HG02759 (cell line): ENCODE measurements at regions not wholly inside any gene's neighbourhood (a gene's known extent, or its start where the extent isn't known, plus 50 kb on each side); places are given as distances from the start of the nearest gene placed in this dataset.
"Not testable (repeated sequence)": the region's sequence is repeated elsewhere in the genome, so short reads cannot be mapped to it uniquely, and the experiment has no call there.

Experiments
- ATAC-seq: cut with Tn5 transposase; IDR thresholded peaks from one replicate; pipeline ENCODE4 v1.9.1; 2021; ENCODE audit warnings: mild to moderate bottlenecking, moderate library complexity; ENCODE audit not compliant: unreplicated experiment

- no peak for ATAC-seq
Measured at GRCh38 chr1:177432897-177433296, 262.1 kb downstream of the BRINP2 start.

- ATAC-seq: no peak
Measured at GRCh38 chr1:177431123-177431522, 260.4 kb downstream of the BRINP2 start.

- ATAC-seq: no peak
Measured at GRCh38 chr1:177429234-177429633, 258.5 kb downstream of the BRINP2 start.

GRCh38 chr1:177427811-177428210 is 257.1 kb downstream of the BRINP2 start:
- no peak for ATAC-seq

- no peak for ATAC-seq
Measured at GRCh38 chr1:177426497-177426896, 255.7 kb downstream of the BRINP2 start.

- ATAC-seq: no peak
Measured at GRCh38 chr1:177425199-177425598, 254.4 kb downstream of the BRINP2 start.

GRCh38 chr1:177424744-177425143 is 254.0 kb downstream of the BRINP2 start:
- no peak for ATAC-seq

- no peak for ATAC-seq
Measured at GRCh38 chr1:177423090-177423489, 252.3 kb downstream of the BRINP2 start.

GRCh38 chr1:177413982-177414596 is 243.3 kb downstream of the BRINP2 start:
- ATAC-seq: no peak

GRCh38 chr1:177411381-177411780 is 240.6 kb downstream of the BRINP2 start:
- ATAC-seq: no peak

GRCh38 chr1:177410179-177410766 is 239.5 kb downstream of the BRINP2 start:
- ATAC-seq: no peak

GRCh38 chr1:177406323-177406722 is 235.6 kb downstream of the BRINP2 start:
- ATAC-seq: not testable (repeated sequence)

GRCh38 chr1:177392336-177392735 is 221.6 kb downstream of the BRINP2 start:
- no peak for ATAC-seq

GRCh38 chr1:177385760-177386698 is 215.3 kb downstream of the BRINP2 start:
- ATAC-seq: no peak

GRCh38 chr1:177384461-177384860 is 213.7 kb downstream of the BRINP2 start:
- ATAC-seq: no peak

GRCh38 chr1:177383715-177384114 is 213.0 kb downstream of the BRINP2 start:
- ATAC-seq: no peak

GRCh38 chr1:177377866-177378265 is 207.1 kb downstream of the BRINP2 start:
- no peak for ATAC-seq

- no peak for ATAC-seq
Measured at GRCh38 chr1:177368255-177368654, 197.5 kb downstream of the BRINP2 start.

- ATAC-seq: no peak
Measured at GRCh38 chr1:177366091-177366490, 195.3 kb downstream of the BRINP2 start.

- ATAC-seq: no peak
Measured at GRCh38 chr1:177360791-177361190, 190.0 kb downstream of the BRINP2 start.

- no peak for ATAC-seq
Measured at GRCh38 chr1:177356674-177357435, 186.1 kb downstream of the BRINP2 start.
